CD4-positive, CD25-positive, alpha-beta regulatory T cell (primary cell): ENCODE measurements at regions not wholly inside any gene's neighbourhood (a gene's known extent, or its start where the extent isn't known, plus 50 kb on each side); places are given as distances from the start of the nearest gene placed in this dataset.
"Not testable (repeated sequence)": the region's sequence is repeated elsewhere in the genome, so short reads cannot be mapped to it uniquely, and the experiment has no call there.

Source experiments
- ATAC-seq, 2 donors: fragments of 150-1000 bp; cut with Tn5 transposase; one replicate each; pipeline ENCODE4 v1.10.0; 2021; ENCODE audit warnings: low read depth in 2 of 2, moderate number of reproducible peaks in 2 of 2, moderate library complexity in 1 of 2
- DNase-seq, 3 donors: peaks; one replicate each; pipeline versions ENCODE4 v3.0.0 to v3.0.0-alpha.2; 2012 to 2022; ENCODE audit warnings: mixed read lengths in 1 of 3
- H3K27ac ChIP-seq: one replicate; pipeline ENCODE4 v1.7.0; 2013; ENCODE audit warnings: mild to moderate bottlenecking, low read length; ENCODE audit not compliant: insufficient read depth, poor library complexity, severe bottlenecking
- H3K27me3 ChIP-seq: one replicate; pipeline ENCODE4 v1.7.0; 2013; ENCODE audit warnings: low read length; ENCODE audit not compliant: control insufficient read depth, insufficient read depth
- H3K36me3 ChIP-seq: one replicate; pipeline ENCODE4 v1.7.0; 2013; ENCODE audit warnings: mild to moderate bottlenecking, low read length, moderate library complexity; ENCODE audit not compliant: control insufficient read depth, insufficient read depth
- H3K4me1 ChIP-seq: 2 replicates; pipeline ENCODE4 v1.7.0; 2013; ENCODE audit warnings: mild to moderate bottlenecking, low read length; ENCODE audit not compliant: insufficient read depth, control insufficient read depth, poor library complexity, severe bottlenecking
- H3K4me3 ChIP-seq: one replicate; pipeline ENCODE4 v1.7.0; 2013; ENCODE audit warnings: low read depth, mild to moderate bottlenecking, low read length, moderate library complexity
- H3K9me3 ChIP-seq, 2 experiments: 1 replicate in 1 of 2; 2 replicates in 1 of 2; pipeline ENCODE4 v1.7.0; 2013; ENCODE audit warnings: low read length in 2 of 2, mild to moderate bottlenecking in 1 of 2, moderate library complexity in 1 of 2; ENCODE audit not compliant: control insufficient read depth in 2 of 2
- H3K27ac Mint-ChIP-seq, 3 donors: one replicate each; pipeline ENCODE4 v1.8.0; 2020 to 2022; ENCODE audit warnings: mild to moderate bottlenecking in 3 of 3, mixed read lengths in 3 of 3, moderate library complexity in 2 of 3
- H3K27me3 Mint-ChIP-seq: one replicate; pipeline ENCODE4 v1.8.0; 2022; ENCODE audit warnings: mild to moderate bottlenecking, mixed read lengths
- H3K36me3 Mint-ChIP-seq: one replicate; pipeline ENCODE4 v1.8.0; 2020; ENCODE audit warnings: mixed read lengths
- H3K4me1 Mint-ChIP-seq, 4 donors: one replicate each; pipeline ENCODE4 v1.8.0; 2020 to 2022; ENCODE audit warnings: mixed read lengths in 4 of 4, mild to moderate bottlenecking in 1 of 4
- H3K4me3 Mint-ChIP-seq, 4 donors: one replicate each; pipeline ENCODE4 v1.8.0; 2020 to 2022; ENCODE audit warnings: mild to moderate bottlenecking in 4 of 4, mixed read lengths in 4 of 4, moderate library complexity in 3 of 4
- H3K9me3 Mint-ChIP-seq, 7 donors: one replicate each; pipeline ENCODE4 v1.8.0; 2020 to 2022; ENCODE audit warnings: mixed read lengths in 7 of 7, mild to moderate bottlenecking in 3 of 7, moderate library complexity in 2 of 7

DNA sequence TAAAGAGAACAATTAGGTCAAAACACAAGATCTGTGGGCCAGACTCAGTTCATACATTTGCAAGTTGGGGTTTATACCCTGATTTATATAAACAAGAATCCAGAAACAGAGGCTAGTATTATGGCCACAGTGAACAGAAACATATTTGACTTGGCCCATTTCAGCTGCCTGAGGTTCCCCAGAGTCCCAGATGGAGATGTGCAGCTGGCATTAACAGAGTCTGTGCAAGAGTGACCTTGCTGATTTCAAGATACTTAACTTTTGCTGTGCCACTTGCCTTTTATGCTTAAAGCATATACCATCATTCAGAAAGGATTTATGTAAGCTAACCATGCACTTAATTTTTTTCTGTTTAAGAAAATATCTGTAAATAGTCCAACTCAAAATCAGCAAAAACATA lies 636.3 kb downstream of the TRIB2 start:
- no peak for DNase-seq
- Mint-ChIP-seq H3K27ac (no peak overlapping the region), H3K27me3 (peaks cover 12% of the 10 kb centered on the region), H3K4me1 (no peaks in the 10 kb centered on the region), H3K36me3 (no peaks in the 10 kb centered on the region), H3K4me3 (no peak overlapping the region), H3K9me3 (peaks cover 0 to 5% (median 0%) of the 10 kb centered on the region in 7 donors)
- Histone ChIP-seq H3K36me3 (no peaks in the 10 kb centered on the region), H3K27me3 (no peaks in the 10 kb centered on the region), H3K27ac (no peak overlapping the region), H3K9me3 (no peaks in the 10 kb centered on the region), H3K4me1 (no peaks in the 10 kb centered on the region), H3K4me3 (no peak overlapping the region)
- no peak for ATAC-seq

DNA sequence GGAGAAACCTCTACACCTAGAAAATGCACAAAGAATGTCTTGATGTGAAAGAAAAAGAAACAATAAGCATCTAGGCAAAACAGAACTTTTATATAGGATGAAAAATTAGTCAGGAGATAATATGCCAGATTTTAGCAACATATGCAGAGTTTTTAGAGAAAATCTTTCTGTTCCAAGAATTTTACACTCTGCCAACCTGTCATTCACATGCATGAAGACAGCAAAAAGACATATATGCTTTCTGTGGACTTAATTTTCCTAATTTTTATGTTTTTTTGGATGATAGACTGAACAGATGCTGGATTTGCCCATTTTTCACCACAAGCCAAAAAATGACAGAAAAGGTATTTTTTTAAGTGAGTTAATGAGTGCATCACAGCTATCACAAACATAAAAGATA lies 637.3 kb downstream of the TRIB2 start:
- DNase-seq, result no peak
- no peaks in the 10 kb centered on the region for H3K36me3 Mint-ChIP-seq
- Histone ChIP-seq H3K27me3 (no peaks in the 10 kb centered on the region), H3K4me3 (no peak overlapping the region), H3K9me3 (no peaks in the 10 kb centered on the region), H3K4me1 (no peaks in the 10 kb centered on the region), H3K36me3 (no peaks in the 10 kb centered on the region), H3K27ac (no peak overlapping the region)
- peaks cover 5% of the 10 kb centered on the region for H3K27me3 Mint-ChIP-seq
- H3K27ac Mint-ChIP-seq, result no peak overlapping the region
- no peaks in the 10 kb centered on the region for H3K4me1 Mint-ChIP-seq
- peaks cover 0 to 5% (median 0%) of the 10 kb centered on the region in 7 donors for H3K9me3 Mint-ChIP-seq
- no peak for ATAC-seq
- no peak overlapping the region for H3K4me3 Mint-ChIP-seq

DNA sequence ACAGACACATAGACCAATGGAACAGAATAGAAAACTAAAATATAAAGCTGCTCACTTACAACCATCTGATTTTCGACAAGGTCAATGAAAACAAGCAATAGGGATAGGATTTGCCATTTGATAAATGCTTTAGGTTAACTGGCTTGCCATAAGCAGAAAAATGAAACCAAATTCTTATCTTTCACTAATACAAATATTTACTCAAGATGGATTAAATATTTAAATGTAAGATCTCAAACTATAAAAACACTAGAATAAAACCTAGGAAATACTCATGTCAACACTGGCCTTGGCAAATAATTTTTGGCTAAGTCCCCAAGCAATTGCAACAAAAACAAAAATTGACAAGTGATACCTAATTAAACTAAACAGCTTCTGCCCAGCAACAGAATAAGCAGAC lies 665.2 kb downstream of the TRIB2 start:
- not testable (repeated sequence) for H3K9me3 Mint-ChIP-seq, H3K4me3 Mint-ChIP-seq, H3K36me3 ChIP-seq, H3K4me1 ChIP-seq, H3K9me3 ChIP-seq, DNase-seq, H3K4me3 ChIP-seq, H3K27me3 ChIP-seq, H3K36me3 Mint-ChIP-seq, ATAC-seq, H3K27ac ChIP-seq, H3K27ac Mint-ChIP-seq, H3K27me3 Mint-ChIP-seq, H3K4me1 Mint-ChIP-seq

DNA sequence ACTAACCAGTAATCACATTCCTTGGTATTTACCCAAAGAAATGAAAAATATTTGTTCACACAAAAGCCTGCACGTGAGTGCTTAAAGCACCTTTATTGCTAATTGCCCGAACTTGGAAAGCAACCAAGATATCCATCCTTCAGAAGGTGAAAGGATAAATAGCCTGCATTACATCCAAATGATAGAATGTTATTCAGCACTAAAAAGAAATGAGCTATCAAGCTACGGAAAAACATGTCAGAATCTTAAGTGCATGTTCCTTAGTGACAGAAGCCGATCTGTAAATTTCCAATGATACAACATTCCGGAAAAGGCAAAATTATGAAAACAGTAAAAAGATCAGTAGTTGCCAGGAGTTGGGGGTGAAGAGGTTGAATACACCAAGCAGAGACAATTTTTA lies 672.4 kb downstream of the TRIB2 start:
- H3K4me1 ChIP-seq, H3K27me3 ChIP-seq: not testable (repeated sequence)

DNA sequence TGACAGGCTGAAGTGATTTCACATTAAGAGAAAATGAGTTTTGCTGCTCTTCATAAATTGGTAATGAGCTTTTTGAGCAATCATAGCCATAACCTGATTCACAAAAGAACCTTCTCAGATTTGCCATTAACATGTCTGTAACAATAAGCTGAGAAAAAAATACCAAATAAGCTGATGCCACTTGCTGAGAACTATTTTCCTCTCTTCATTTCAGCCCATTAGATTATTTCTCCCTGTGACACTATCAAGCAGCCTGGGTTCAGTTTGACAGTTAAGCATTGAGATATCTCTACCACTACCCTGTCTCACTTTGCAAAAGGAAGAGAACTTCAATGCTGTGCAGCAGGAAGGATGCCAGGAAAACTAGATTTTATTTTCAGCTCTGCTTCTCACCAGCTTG lies 673.9 kb downstream of the TRIB2 start:
- DNase-seq, result no peak
- no peaks in the 10 kb centered on the region for H3K27me3 Mint-ChIP-seq
- no peaks in the 10 kb centered on the region for H3K36me3 Mint-ChIP-seq
- peaks cover 0 to 3% (median 0%) of the 10 kb centered on the region in 4 donors for H3K4me1 Mint-ChIP-seq
- H3K36me3 ChIP-seq, result no peaks in the 10 kb centered on the region
- no peak overlapping the region for H3K4me3 ChIP-seq
- no peaks in the 10 kb centered on the region for H3K9me3 ChIP-seq
- no peak overlapping the region for H3K27ac ChIP-seq
- no peak for ATAC-seq
- no peak overlapping the region for H3K27ac Mint-ChIP-seq
- no peaks in the 10 kb centered on the region for H3K27me3 ChIP-seq
- no peak overlapping the region for H3K4me3 Mint-ChIP-seq
- no peaks in the 10 kb centered on the region for H3K4me1 ChIP-seq
- H3K9me3 Mint-ChIP-seq, result peaks cover 0 to 11% (median 1%) of the 10 kb centered on the region in 7 donors

More for the DNA sequence above, 672.4 kb downstream of the TRIB2 start:
- H3K27ac Mint-ChIP-seq, H3K4me1 Mint-ChIP-seq, H3K4me3 ChIP-seq, H3K36me3 Mint-ChIP-seq, DNase-seq, H3K4me3 Mint-ChIP-seq, H3K36me3 ChIP-seq, H3K27ac ChIP-seq, H3K27me3 Mint-ChIP-seq, ATAC-seq, H3K9me3 ChIP-seq: not testable (repeated sequence)
- peaks cover 0 to 14% (median 1%) of the 10 kb centered on the region in 7 donors for H3K9me3 Mint-ChIP-seq

DNA sequence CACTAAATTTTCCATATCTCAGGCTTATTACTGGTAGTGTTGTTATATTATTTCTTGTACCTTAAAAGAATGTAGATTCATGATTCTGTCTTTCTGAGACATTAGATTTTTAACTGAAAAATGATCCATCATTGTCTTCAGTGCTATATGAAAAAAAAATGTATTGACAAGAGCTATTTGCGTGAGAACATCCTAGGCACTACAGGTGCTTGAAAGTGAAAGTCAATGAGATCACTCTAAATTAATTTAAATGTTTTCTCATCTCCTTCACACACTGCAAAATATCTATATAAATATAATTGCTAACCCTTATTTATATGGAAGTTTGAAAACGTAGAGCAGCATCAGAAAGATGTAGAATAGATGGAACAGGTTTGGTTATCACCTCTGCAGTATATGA lies 684.6 kb downstream of the TRIB2 start:
- Histone ChIP-seq H3K27ac (no peak overlapping the region), H3K4me1 (no peaks in the 10 kb centered on the region), H3K9me3 (no peaks in the 10 kb centered on the region), H3K27me3 (no peaks in the 10 kb centered on the region), H3K4me3 (no peak overlapping the region), H3K36me3 (no peaks in the 10 kb centered on the region)
- DNase-seq (no peak), ATAC-seq (no peak)
- no peaks in the 10 kb centered on the region for H3K27me3 Mint-ChIP-seq
- peaks cover 0 to 22% (median 4%) of the 10 kb centered on the region in 7 donors for H3K9me3 Mint-ChIP-seq
- no peak overlapping the region for H3K4me3 Mint-ChIP-seq
- no peaks in the 10 kb centered on the region for H3K36me3 Mint-ChIP-seq
- no peaks in the 10 kb centered on the region for H3K4me1 Mint-ChIP-seq
- H3K27ac Mint-ChIP-seq, result no peak overlapping the region

DNA sequence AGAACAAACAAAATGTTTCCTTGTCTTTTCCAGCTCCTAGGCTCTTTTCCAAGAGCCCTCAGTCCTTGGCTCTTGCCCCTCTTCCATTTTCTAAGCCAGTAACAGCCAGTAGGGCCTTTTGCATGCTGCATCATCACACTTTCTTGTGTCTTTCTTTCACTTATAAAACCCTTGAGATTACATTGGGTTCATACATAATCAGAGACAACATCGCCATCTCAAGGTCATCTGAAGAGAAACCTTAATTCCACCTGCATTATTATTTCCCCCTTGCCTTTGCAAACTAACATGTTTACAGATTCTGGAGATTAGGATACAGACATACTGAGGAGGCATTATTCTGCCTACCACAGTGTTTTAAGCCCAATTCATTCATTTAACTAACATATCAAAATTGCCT lies 697.3 kb downstream of the TRIB2 start:
- DNase-seq (no peak), ATAC-seq (no peak)
- H3K27me3 ChIP-seq, result no peaks in the 10 kb centered on the region
- no peak overlapping the region for H3K27ac ChIP-seq
- no peak overlapping the region for H3K4me3 ChIP-seq
- H3K36me3 ChIP-seq, result no peaks in the 10 kb centered on the region
- H3K4me1 ChIP-seq, result no peaks in the 10 kb centered on the region
- H3K27me3 Mint-ChIP-seq, result no peaks in the 10 kb centered on the region
- peaks cover 1 to 14% (median 8%) of the 10 kb centered on the region in 7 donors for H3K9me3 Mint-ChIP-seq
- H3K36me3 Mint-ChIP-seq, result no peaks in the 10 kb centered on the region
- H3K9me3 ChIP-seq, result no peaks in the 10 kb centered on the region
- no peaks in the 10 kb centered on the region for H3K4me1 Mint-ChIP-seq
- no peak overlapping the region for H3K4me3 Mint-ChIP-seq
- H3K27ac Mint-ChIP-seq, result no peak overlapping the region

DNA sequence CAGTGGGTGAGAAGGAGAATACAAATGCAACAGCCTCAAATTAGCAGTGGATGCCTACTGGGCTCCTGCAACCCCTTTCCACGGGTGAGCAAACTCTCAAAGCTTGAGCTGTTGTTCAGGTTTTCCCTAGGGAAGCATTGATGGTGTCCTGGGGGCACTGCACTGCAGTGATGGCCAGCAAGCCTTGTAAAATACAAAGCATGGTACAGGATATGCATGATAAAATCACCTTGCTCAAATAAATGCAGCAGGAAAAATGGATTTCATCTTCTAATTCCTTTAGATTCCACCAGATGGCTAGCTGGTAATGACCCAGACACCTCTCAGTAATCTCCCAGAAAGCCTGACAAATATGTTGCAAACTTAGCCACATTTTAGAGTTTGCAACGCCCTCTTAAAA lies 698.2 kb downstream of the TRIB2 start:
- ATAC-seq (no peak), DNase-seq (no peak)
- H3K27me3 Mint-ChIP-seq, result no peaks in the 10 kb centered on the region
- no peak overlapping the region for H3K4me3 Mint-ChIP-seq
- no peaks in the 10 kb centered on the region for H3K36me3 ChIP-seq
- H3K4me3 ChIP-seq, result no peak overlapping the region
- no peaks in the 10 kb centered on the region for H3K4me1 Mint-ChIP-seq
- H3K9me3 ChIP-seq, result no peaks in the 10 kb centered on the region
- H3K9me3 Mint-ChIP-seq, result peaks cover 1 to 14% (median 7%) of the 10 kb centered on the region in 7 donors
- H3K27ac Mint-ChIP-seq, result no peak overlapping the region
- no peak overlapping the region for H3K27ac ChIP-seq
- H3K4me1 ChIP-seq, result no peaks in the 10 kb centered on the region
- H3K36me3 Mint-ChIP-seq, result no peaks in the 10 kb centered on the region
- H3K27me3 ChIP-seq, result no peaks in the 10 kb centered on the region
